Uterus (tissue), 2 donors: ENCODE measurements at regions not wholly inside any gene's neighbourhood (a gene's known extent, or its start where the extent isn't known, plus 50 kb on each side); places are given as distances from the start of the nearest gene placed in this dataset.

ENCODE experiments used
- CTCF ChIP-seq, 4 experiments: fragments of 200-600 bp in 2 of 4; fragments of 450-650 bp in 2 of 4; sonication (generic) in 2 of 4; IDR thresholded peaks; one replicate each; pipeline ENCODE4 v1.5.1; 2016 to 2019; ENCODE audit warnings: antibody characterized with exemption in 4 of 4, mild to moderate bottlenecking in 2 of 4, moderate library complexity in 1 of 4
- POLR2A ChIP-seq, 2 donors: fragments of 450-650 bp; IDR thresholded peaks; one replicate each; pipeline ENCODE4 v1.6.1; 2016; ENCODE audit warnings: antibody characterized with exemption in 2 of 2, mild to moderate bottlenecking in 1 of 2, moderate library complexity in 1 of 2

- TF ChIP-seq CTCF (IDR thresholded peaks at IDR 0.05) (no peak), POLR2A (IDR thresholded peaks at IDR 0.05) (no peak)
These were observed 101.9 kb upstream of the VPREB1 start for GRCh38 chr22:22142661-22143060.
